MM.1S (cell line): ENCODE measurements at regions not wholly inside any gene's neighbourhood (a gene's known extent, or its start where the extent isn't known, plus 50 kb on each side); places are given as distances from the start of the nearest gene placed in this dataset.

Experiments used
- DNase-seq: peaks from one replicate; pipeline ENCODE4 v3.0.0-alpha.2; 2015
- H2AFZ ChIP-seq: fragments of 300-600 bp; sonication (generic); 2 replicates; pipeline ENCODE4 v1.6.0; 2016; ENCODE audit warnings: antibody characterized with exemption, low read length
- H3F3A ChIP-seq: fragments of 300-600 bp; sonication (generic); 2 replicates; pipeline ENCODE4 v1.6.1; 2016; ENCODE audit warnings: mild to moderate bottlenecking, antibody characterized with exemption, low read length, moderate library complexity, mixed read lengths; ENCODE audit not compliant: insufficient read depth
- H3K27ac ChIP-seq: fragments of 300-600 bp; sonication (generic); 2 replicates; pipeline ENCODE4 v1.5.1; 2016; ENCODE audit warnings: mild to moderate bottlenecking, low read length
- H3K27me3 ChIP-seq: fragments of 300-600 bp; sonication (generic); replicated peaks from 2 replicates; pipeline ENCODE4 v1.6.0; 2016; ENCODE audit warnings: low read length; ENCODE audit not compliant: insufficient read depth
- H3K36me3 ChIP-seq: fragments of 300-600 bp; sonication (generic); replicated peaks from 2 replicates; pipeline ENCODE4 v1.6.1; 2016; ENCODE audit warnings: mild to moderate bottlenecking, low read length, mixed read lengths; ENCODE audit not compliant: insufficient read depth
- H3K4me1 ChIP-seq: fragments of 300-600 bp; sonication (generic); 2 replicates; pipeline ENCODE4 v1.6.1; 2016; ENCODE audit warnings: low read length, mixed read lengths
- H3K4me2 ChIP-seq: fragments of 300-600 bp; sonication (generic); 2 replicates; pipeline ENCODE4 v1.6.0; 2016; ENCODE audit warnings: low read depth, low read length
- H3K4me3 ChIP-seq: fragments of 300-600 bp; sonication (generic); 2 replicates; pipeline ENCODE4 v1.5.1; 2016; ENCODE audit warnings: low read length, mixed read lengths
- H3K79me2 ChIP-seq: fragments of 300-600 bp; sonication (generic); 2 replicates; pipeline ENCODE4 v1.6.1; 2016; ENCODE audit warnings: mixed run types, low read length, mixed read lengths
- H3K9ac ChIP-seq: fragments of 300-600 bp; sonication (generic); 2 replicates; pipeline ENCODE4 v1.6.1; 2016; ENCODE audit warnings: low read length, mixed read lengths
- H3K9me2 ChIP-seq: fragments of 300-600 bp; sonication (generic); replicated peaks from 2 replicates; pipeline ENCODE4 v1.6.1; 2016; ENCODE audit warnings: mild to moderate bottlenecking, low read length, mixed read lengths; ENCODE audit not compliant: insufficient read depth
- H3K9me3 ChIP-seq: fragments of 300-600 bp; sonication (generic); replicated peaks from 2 replicates; pipeline ENCODE4 v1.6.1; 2016; ENCODE audit warnings: mild to moderate bottlenecking, low read length, mixed read lengths; ENCODE audit not compliant: insufficient read depth
- H4K20me1 ChIP-seq: fragments of 300-600 bp; sonication (generic); 2 replicates; pipeline ENCODE4 v1.6.1; 2016; ENCODE audit warnings: mild to moderate bottlenecking, low read length, moderate library complexity, mixed read lengths; ENCODE audit not compliant: insufficient read depth
- CTCF ChIP-seq: fragments of 300-600 bp; sonication (generic); IDR thresholded peaks from 2 replicates; pipeline ENCODE4 v1.5.1; 2016; ENCODE audit warnings: antibody characterized with exemption, low read length, mixed read lengths
- EZH2 ChIP-seq: fragments of 300-600 bp; sonication (generic); optimal IDR thresholded peaks from 2 replicates; pipeline ENCODE3; 2017; ENCODE audit warnings: low read depth, mild to moderate bottlenecking, antibody characterized with exemption, low read length, mixed read lengths
- EZH2phosphoT487 ChIP-seq: fragments of 300-600 bp; sonication (generic); IDR thresholded peaks from 2 replicates; pipeline ENCODE4 v1.6.1; 2018; ENCODE audit warnings: antibody characterized with exemption, low read length

- no peak overlapping the region for H3K4me2 ChIP-seq
- no peaks in the 10 kb centered on the region for H3K79me2 ChIP-seq
- no peak for DNase-seq
- H4K20me1 ChIP-seq = no peaks in the 10 kb centered on the region
- H3K27ac ChIP-seq = no peak overlapping the region
- TF ChIP-seq EZH2phosphoT487 (no peak), CTCF (no peak), EZH2 (no peak)
- no peak overlapping the region for H2AFZ ChIP-seq
- no peaks in the 10 kb centered on the region for H3F3A ChIP-seq
- H3K36me3 ChIP-seq = no peaks in the 10 kb centered on the region
- no peak overlapping the region for H3K4me3 ChIP-seq
- H3K27me3 ChIP-seq = no peaks in the 10 kb centered on the region
- H3K9ac ChIP-seq = no peak overlapping the region
- H3K4me1 ChIP-seq = no peaks in the 10 kb centered on the region
- H3K9me3 ChIP-seq = no peaks in the 10 kb centered on the region
- H3K9me2 ChIP-seq = no peaks in the 10 kb centered on the region
Observed at GRCh38 chr21:28799926-28800325, 192.8 kb downstream of the LTN1 start.

- no peak for DNase-seq
- no peaks in the 10 kb centered on the region for H3K4me1 ChIP-seq
- no peaks in the 10 kb centered on the region for H3K27me3 ChIP-seq
- no peaks in the 10 kb centered on the region for H4K20me1 ChIP-seq
- H3K27ac ChIP-seq = no peak overlapping the region
- no peaks in the 10 kb centered on the region for H3F3A ChIP-seq
- H3K4me2 ChIP-seq = no peak overlapping the region
- H3K9me2 ChIP-seq = no peaks in the 10 kb centered on the region
- H3K9ac ChIP-seq = no peak overlapping the region
- H3K79me2 ChIP-seq = no peaks in the 10 kb centered on the region
- no peaks in the 10 kb centered on the region for H3K36me3 ChIP-seq
- H3K9me3 ChIP-seq = no peaks in the 10 kb centered on the region
- H2AFZ ChIP-seq = no peak overlapping the region
- TF ChIP-seq EZH2phosphoT487 = no peak
- no peak for TF ChIP-seq EZH2
- no peak for TF ChIP-seq CTCF
- H3K4me3 ChIP-seq = no peak overlapping the region
Observed at GRCh38 chr21:28798798-28799197, 193.9 kb downstream of the LTN1 start.

- no peaks in the 10 kb centered on the region for H3F3A ChIP-seq
- H3K79me2 ChIP-seq = no peaks in the 10 kb centered on the region
- H3K9me2 ChIP-seq = no peaks in the 10 kb centered on the region
- no peaks in the 10 kb centered on the region for H4K20me1 ChIP-seq
- H3K4me3 ChIP-seq = no peak overlapping the region
- H2AFZ ChIP-seq = no peak overlapping the region
- H3K27ac ChIP-seq = no peak overlapping the region
- H3K36me3 ChIP-seq = no peaks in the 10 kb centered on the region
- H3K27me3 ChIP-seq = no peaks in the 10 kb centered on the region
- H3K9ac ChIP-seq = no peak overlapping the region
- DNase-seq = no peak
- no peaks in the 10 kb centered on the region for H3K4me1 ChIP-seq
- TF ChIP-seq EZH2 (no peak), CTCF (no peak), EZH2phosphoT487 (no peak)
- H3K4me2 ChIP-seq = no peak overlapping the region
- no peaks in the 10 kb centered on the region for H3K9me3 ChIP-seq
Observed at GRCh38 chr21:28795251-28795650, 197.4 kb downstream of the LTN1 start.
